ENCODE measurements at regions not wholly inside any gene's neighbourhood (a gene's known extent, or its start where the extent isn't known, plus 50 kb on each side); places are given as distances from the start of the nearest gene placed in this dataset.

DNA sequence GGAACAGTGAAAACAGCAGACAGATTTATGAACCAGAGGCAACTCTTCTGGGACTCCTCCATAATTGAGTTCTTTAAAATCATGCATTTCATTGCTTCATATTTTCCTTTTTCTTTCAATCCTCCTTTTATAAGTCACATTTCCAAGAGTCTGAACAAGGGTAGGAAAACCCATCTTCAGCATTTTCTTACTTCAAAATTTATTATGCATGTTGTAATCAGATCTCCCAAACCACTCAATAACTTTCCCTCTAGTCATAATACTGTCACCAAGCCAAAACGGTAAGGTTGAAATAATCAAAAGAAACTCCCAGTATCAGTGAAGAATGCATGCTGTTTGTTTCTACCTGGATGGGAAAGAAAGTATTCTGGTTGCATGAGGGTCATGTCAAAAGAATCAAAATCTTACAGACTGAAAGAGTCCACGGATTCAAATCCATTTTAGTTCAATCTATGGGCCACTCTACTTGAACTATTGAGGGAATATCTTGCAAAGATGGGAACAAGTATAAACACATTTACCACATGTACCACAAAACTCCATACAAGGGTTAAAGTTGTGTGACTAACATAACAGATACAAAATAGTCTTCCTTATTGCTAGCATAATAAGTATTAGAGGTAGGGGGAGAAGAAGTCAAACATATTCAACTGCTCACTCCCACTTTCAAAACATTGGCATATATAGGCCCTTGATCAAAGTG is 797.3 kb downstream of the MAT2B start:
- TF ChIP-seq POLR2AphosphoS5 (IDR thresholded peaks at IDR 0.05): no peak
- TF ChIP-seq, protein P1, sequence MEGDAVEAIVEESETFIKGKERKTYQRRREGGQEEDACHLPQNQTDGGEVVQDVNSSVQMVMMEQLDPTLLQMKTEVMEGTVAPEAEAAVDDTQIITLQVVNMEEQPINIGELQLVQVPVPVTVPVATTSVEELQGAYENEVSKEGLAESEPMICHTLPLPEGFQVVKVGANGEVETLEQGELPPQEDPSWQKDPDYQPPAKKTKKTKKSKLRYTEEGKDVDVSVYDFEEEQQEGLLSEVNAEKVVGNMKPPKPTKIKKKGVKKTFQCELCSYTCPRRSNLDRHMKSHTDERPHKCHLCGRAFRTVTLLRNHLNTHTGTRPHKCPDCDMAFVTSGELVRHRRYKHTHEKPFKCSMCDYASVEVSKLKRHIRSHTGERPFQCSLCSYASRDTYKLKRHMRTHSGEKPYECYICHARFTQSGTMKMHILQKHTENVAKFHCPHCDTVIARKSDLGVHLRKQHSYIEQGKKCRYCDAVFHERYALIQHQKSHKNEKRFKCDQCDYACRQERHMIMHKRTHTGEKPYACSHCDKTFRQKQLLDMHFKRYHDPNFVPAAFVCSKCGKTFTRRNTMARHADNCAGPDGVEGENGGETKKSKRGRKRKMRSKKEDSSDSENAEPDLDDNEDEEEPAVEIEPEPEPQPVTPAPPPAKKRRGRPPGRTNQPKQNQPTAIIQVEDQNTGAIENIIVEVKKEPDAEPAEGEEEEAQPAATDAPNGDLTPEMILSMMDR (IDR thresholded peaks at IDR 0.05 in 8 of 11, conservative IDR thresholded peaks at IDR 0.05 in 3 of 11): no peak
- TF ChIP-seq POLR2A (IDR thresholded peaks at IDR 0.05): no peak
- Histone ChIP-seq H3K36me3 (no peaks in the 10 kb centered on the region), H3K9me3 (no peaks in the 10 kb centered on the region), H3K4me1 (no peaks in the 10 kb centered on the region), H3K27me3 (replicated peaks in 1 of 7) (no peaks in the 10 kb centered on the region), H3K27ac (no peak overlapping the region), H3K4me3 (no peak overlapping the region)
- intact Hi-C loops (cut with DNase I; ENCODE audit: low total_unique reads): no loop called here
- 56 to 72% (median 65%) methylated on average over 2 of the region's 2 CpGs for WGBS, 5 donors
- no peak for DNase-seq

DNA sequence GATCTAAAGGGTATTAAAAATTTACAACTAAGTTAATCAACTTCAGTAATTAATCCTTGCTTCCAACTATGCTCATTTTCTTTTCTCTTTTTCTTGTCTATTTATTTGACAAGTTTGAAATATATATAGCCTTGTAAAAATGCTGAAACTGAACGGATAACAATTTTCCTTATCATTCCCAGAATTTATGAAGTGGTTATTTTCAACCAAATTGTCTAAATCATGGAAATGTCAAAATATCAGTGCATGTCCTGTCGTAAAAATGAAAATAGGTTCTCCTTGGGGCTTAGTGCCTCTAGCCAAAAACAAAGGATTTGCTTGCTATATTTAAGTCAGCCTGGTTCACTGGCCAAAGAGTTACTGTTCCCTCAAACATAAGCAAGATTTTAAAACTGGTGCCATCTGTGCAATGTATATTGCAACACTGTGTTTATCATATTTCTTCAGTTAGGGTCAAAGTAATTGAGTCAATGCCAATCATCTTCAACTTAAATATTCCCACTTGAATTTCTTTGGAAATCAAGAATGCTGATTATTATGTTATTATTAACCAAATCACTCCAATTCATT is 798.3 kb downstream of the MAT2B start:
- DNase-seq: no peak
- Histone ChIP-seq H3K36me3 (no peaks in the 10 kb centered on the region), H3K9me3 (no peaks in the 10 kb centered on the region), H3K27ac (no peak overlapping the region), H3K27me3 (replicated peaks in 1 of 7) (no peaks in the 10 kb centered on the region), H3K4me3 (no peak overlapping the region), H3K4me1 (no peaks in the 10 kb centered on the region)
- no peak for TF ChIP-seq POLR2A (IDR thresholded peaks at IDR 0.05)
- TF ChIP-seq POLR2AphosphoS5 (IDR thresholded peaks at IDR 0.05): no peak
- TF ChIP-seq, protein P1 (IDR thresholded peaks at IDR 0.05 in 8 of 11, conservative IDR thresholded peaks at IDR 0.05 in 3 of 11): no peak
- intact Hi-C loops (cut with DNase I; ENCODE audit: low total_unique reads): no loop called here
- 65 to 84% (median 73%) methylated on average over 2 of the region's 2 CpGs for WGBS, 5 donors

GRCh38 chr5:164306662-164307061 is 801.2 kb downstream of the MAT2B start:
- Histone ChIP-seq H3K4me1 (no peaks in the 10 kb centered on the region), H3K27me3 (replicated peaks in 1 of 7) (no peaks in the 10 kb centered on the region), H3K36me3 (no peaks in the 10 kb centered on the region), H3K27ac (no peak overlapping the region), H3K9me3 (no peaks in the 10 kb centered on the region), H3K4me3 (no peak overlapping the region)
- intact Hi-C loops (cut with DNase I; ENCODE audit: low total_unique reads): no loop called here
- 89 to 94% (median 90%) methylated on average over 3 of the region's 3 CpGs for WGBS, 5 donors
- no peak for DNase-seq
- no peak for TF ChIP-seq POLR2A (IDR thresholded peaks at IDR 0.05)
- no peak for TF ChIP-seq POLR2AphosphoS5 (IDR thresholded peaks at IDR 0.05)
- TF ChIP-seq, protein P1 (IDR thresholded peaks at IDR 0.05 in 8 of 11, conservative IDR thresholded peaks at IDR 0.05 in 3 of 11): no peak

- DNase-seq: no peak
- Histone ChIP-seq H3K4me3 (no peak overlapping the region), H3K4me1 (no peaks in the 10 kb centered on the region), H3K27ac (no peak overlapping the region), H3K27me3 (replicated peaks in 1 of 7) (no peaks in the 10 kb centered on the region), H3K9me3 (no peaks in the 10 kb centered on the region), H3K36me3 (no peaks in the 10 kb centered on the region)
- intact Hi-C loops (cut with DNase I; ENCODE audit: low total_unique reads): no loop called here
- 85 to 89% (median 85%) methylated on average over 5 of the region's 5 CpGs for WGBS, 5 donors
- TF ChIP-seq, protein P1 (IDR thresholded peaks at IDR 0.05 in 8 of 11, conservative IDR thresholded peaks at IDR 0.05 in 3 of 11): no peak
- TF ChIP-seq POLR2A (IDR thresholded peaks at IDR 0.05) (no peak), POLR2AphosphoS5 (IDR thresholded peaks at IDR 0.05) (no peak)
Observed at GRCh38 chr5:164312801-164313200, 807.4 kb downstream of the MAT2B start.
